ENCODE measurements at regions not wholly inside any gene's neighbourhood (a gene's known extent, or its start where the extent isn't known, plus 50 kb on each side); places are given as distances from the start of the nearest gene placed in this dataset.

DNA sequence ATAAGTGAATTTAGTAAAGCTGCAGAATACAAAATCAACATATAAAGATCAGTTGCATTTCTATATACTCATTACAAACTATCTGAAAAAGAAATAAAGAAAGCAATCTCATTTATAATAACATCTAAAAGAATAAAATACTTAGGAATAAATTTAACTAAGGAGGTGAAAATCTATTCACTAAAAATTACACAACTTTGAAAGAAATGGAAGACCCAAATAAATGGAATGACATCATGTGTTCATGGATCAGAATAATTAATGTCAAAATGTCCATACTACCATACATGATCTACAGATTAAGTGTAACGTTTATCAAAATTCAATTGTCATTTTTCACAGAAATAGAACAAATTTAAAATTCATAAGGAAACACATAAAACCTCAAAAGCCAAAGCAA is 194.9 kb downstream of the TINAG start:
- TF ChIP-seq, protein P1, sequence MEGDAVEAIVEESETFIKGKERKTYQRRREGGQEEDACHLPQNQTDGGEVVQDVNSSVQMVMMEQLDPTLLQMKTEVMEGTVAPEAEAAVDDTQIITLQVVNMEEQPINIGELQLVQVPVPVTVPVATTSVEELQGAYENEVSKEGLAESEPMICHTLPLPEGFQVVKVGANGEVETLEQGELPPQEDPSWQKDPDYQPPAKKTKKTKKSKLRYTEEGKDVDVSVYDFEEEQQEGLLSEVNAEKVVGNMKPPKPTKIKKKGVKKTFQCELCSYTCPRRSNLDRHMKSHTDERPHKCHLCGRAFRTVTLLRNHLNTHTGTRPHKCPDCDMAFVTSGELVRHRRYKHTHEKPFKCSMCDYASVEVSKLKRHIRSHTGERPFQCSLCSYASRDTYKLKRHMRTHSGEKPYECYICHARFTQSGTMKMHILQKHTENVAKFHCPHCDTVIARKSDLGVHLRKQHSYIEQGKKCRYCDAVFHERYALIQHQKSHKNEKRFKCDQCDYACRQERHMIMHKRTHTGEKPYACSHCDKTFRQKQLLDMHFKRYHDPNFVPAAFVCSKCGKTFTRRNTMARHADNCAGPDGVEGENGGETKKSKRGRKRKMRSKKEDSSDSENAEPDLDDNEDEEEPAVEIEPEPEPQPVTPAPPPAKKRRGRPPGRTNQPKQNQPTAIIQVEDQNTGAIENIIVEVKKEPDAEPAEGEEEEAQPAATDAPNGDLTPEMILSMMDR (conservative IDR thresholded peaks at IDR 0.05): no peak
- no peak overlapping the region for H3K27ac ChIP-seq

- no peak overlapping the region for H3K27ac ChIP-seq
- TF ChIP-seq, protein P1 (conservative IDR thresholded peaks at IDR 0.05): peak; percentile 63
These were observed 206.8 kb downstream of the TINAG start for GRCh38 chr6:54515013-54515412.

- H3K27ac ChIP-seq: no peak overlapping the region
- TF ChIP-seq, protein P1 (conservative IDR thresholded peaks at IDR 0.05): no peak
These were observed 207.5 kb downstream of the TINAG start for GRCh38 chr6:54515713-54516112.

- TF ChIP-seq, protein P1 (conservative IDR thresholded peaks at IDR 0.05): no peak
- no peak overlapping the region for H3K27ac ChIP-seq
These were observed 208.1 kb downstream of the TINAG start for GRCh38 chr6:54516321-54516720.

DNA sequence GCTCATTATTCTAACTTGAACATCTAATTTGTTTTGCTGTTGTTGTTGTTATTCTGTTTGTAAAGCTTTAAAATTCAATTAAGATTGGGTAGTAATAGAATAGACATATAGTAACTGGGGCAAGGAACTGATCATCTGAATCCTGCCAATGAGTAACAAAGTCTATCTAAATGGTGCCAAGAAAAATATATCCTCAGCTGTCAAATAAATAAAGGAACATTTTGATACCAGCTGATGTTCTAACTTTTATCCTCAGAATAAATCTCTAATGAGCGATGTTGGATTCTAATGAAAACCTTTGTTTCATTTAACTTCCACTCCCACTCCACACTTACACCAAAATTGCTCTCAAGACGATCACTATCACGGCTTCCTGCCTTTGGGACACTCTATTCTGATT is 210.9 kb downstream of the TINAG start:
- TF ChIP-seq, protein P1 (conservative IDR thresholded peaks at IDR 0.05): no peak
- H3K27ac ChIP-seq: no peak overlapping the region

- no peak overlapping the region for H3K27ac ChIP-seq
- TF ChIP-seq, protein P1 (conservative IDR thresholded peaks at IDR 0.05): no peak
These were observed 217.5 kb downstream of the TINAG start for GRCh38 chr6:54525731-54526130.

- H3K27ac ChIP-seq: no peak overlapping the region
- TF ChIP-seq, protein P1 (conservative IDR thresholded peaks at IDR 0.05): no peak
These were observed 225.3 kb downstream of the TINAG start for GRCh38 chr6:54533567-54533966.

DNA sequence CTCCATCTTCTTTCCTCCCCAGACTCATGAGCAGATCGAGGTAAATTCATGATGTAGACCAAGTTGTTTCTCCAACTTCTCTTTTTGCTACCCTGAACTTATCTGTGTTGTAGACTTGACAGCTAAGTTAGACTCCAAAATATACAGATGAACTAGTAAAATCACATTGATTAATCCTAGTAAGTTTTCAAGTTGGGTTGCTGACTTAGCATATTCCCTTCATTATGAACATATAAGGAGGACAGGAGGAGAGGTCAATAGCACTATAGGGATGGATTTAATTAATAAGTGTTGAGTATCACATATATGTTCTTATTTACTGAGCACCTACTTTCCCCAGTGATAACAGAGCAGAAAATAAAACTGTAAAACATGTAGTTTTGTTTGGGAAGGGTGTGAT is 227.3 kb downstream of the TINAG start:
- TF ChIP-seq, protein P1 (conservative IDR thresholded peaks at IDR 0.05): no peak
- H3K27ac ChIP-seq: no peak overlapping the region
